OCI-LY1 (cell line): ENCODE measurements at regions not wholly inside any gene's neighbourhood (a gene's known extent, or its start where the extent isn't known, plus 50 kb on each side); places are given as distances from the start of the nearest gene placed in this dataset.

ENCODE experiments used
- H2AFZ ChIP-seq: fragments of 200-600 bp; sonication (generic), shearing (Covaris generic); 2 replicates; pipeline ENCODE4 v1.6.0; 2014; ENCODE audit warnings: antibody characterized with exemption, mild to moderate bottlenecking, low read length
- H3F3A ChIP-seq: fragments of 200-600 bp; sonication (generic), shearing (Covaris generic); 2 replicates; pipeline ENCODE4 v1.6.0; 2014; ENCODE audit warnings: mild to moderate bottlenecking, antibody characterized with exemption, low read length, moderate library complexity; ENCODE audit not compliant: insufficient read depth
- H3K27ac ChIP-seq: fragments of 200-600 bp; sonication (generic); 2 replicates; pipeline ENCODE4 v1.5.1; 2014; ENCODE audit warnings: low read length, mixed run types, mild to moderate bottlenecking, low read depth; ENCODE audit not compliant: poor library complexity, severe bottlenecking
- H3K27me3 ChIP-seq: fragments of 200-600 bp; sonication (generic); 2 replicates; pipeline ENCODE4 v1.6.0; 2014; ENCODE audit warnings: antibody characterized with exemption, mild to moderate bottlenecking, low read length, moderate library complexity; ENCODE audit not compliant: insufficient read depth
- H3K36me3 ChIP-seq: fragments of 200-600 bp; sonication (generic); 2 replicates; pipeline ENCODE4 v1.6.1; 2014; ENCODE audit warnings: mild to moderate bottlenecking, antibody characterized with exemption, low read length, moderate library complexity, mixed read lengths; ENCODE audit not compliant: insufficient read depth
- H3K4me1 ChIP-seq: fragments of 200-600 bp; sonication (generic); 2 replicates; pipeline ENCODE4 v1.5.1; 2014; ENCODE audit warnings: mild to moderate bottlenecking, low read length, moderate library complexity; ENCODE audit not compliant: insufficient read depth, severe bottlenecking
- H3K4me2 ChIP-seq: fragments of 200-600 bp; sonication (generic), shearing (Covaris generic); 2 replicates; pipeline ENCODE4 v1.6.1; 2014; ENCODE audit warnings: low read length
- H3K4me3 ChIP-seq: fragments of 200-600 bp; sonication (generic); 2 replicates; pipeline ENCODE4 v1.5.1; 2014; ENCODE audit warnings: low read length, low read depth, mild to moderate bottlenecking, mixed read lengths; ENCODE audit not compliant: poor library complexity, severe bottlenecking
- H3K79me2 ChIP-seq: fragments of 200-600 bp; shearing (Covaris generic); 2 replicates; pipeline ENCODE4 v1.6.1; 2016; ENCODE audit warnings: mixed run types, low read length, mixed read lengths; ENCODE audit not compliant: insufficient read depth
- H3K9ac ChIP-seq: fragments of 200-600 bp; sonication (generic), shearing (Covaris generic); 2 replicates; pipeline ENCODE4 v1.6.1; 2014; ENCODE audit warnings: mild to moderate bottlenecking, low read length, mixed read lengths
- H3K9me2 ChIP-seq: fragments of 200-600 bp; sonication (generic), shearing (Covaris generic); 2 replicates; pipeline ENCODE4 v1.6.1; 2014; ENCODE audit warnings: low read depth, mild to moderate bottlenecking, low read length, mixed read lengths
- H3K9me3 ChIP-seq: fragments of 200-600 bp; shearing (Covaris generic); 2 replicates; pipeline ENCODE4 v1.6.1; 2014; ENCODE audit warnings: low read length, mixed read lengths
- H4K20me1 ChIP-seq: fragments of 200-600 bp; sonication (generic), shearing (Covaris generic); 2 replicates; pipeline ENCODE4 v1.6.0; 2016; ENCODE audit warnings: mild to moderate bottlenecking, low read length; ENCODE audit not compliant: insufficient read depth
- CTCF ChIP-seq: fragments of 200-600 bp; sonication (generic), shearing (Covaris generic); IDR thresholded peaks from 2 replicates; pipeline ENCODE4 v1.5.1; 2017; ENCODE audit warnings: mild to moderate bottlenecking, antibody characterized with exemption, low read length, moderate library complexity, mixed read lengths
- EZH2 ChIP-seq: fragments of 200-600 bp; sonication (generic), shearing (Covaris generic); IDR thresholded peaks from 2 replicates; pipeline ENCODE4 v1.8.0; 2017; ENCODE audit warnings: borderline replicate concordance, mixed run types, mild to moderate bottlenecking, antibody characterized with exemption, low read length, moderate library complexity, mixed read lengths

GRCh38 chr4:188299161-188299560 is 159.9 kb downstream of the TRIML1 start:
- Histone ChIP-seq H3F3A (no peaks in the 10 kb centered on the region), H3K27me3 (0 out of 2 replicates have a peak, but pooled peaks cover 5% of the 10 kb centered on the region)

GRCh38 chr4:188300385-188300784 is 161.1 kb downstream of the TRIML1 start:
- no peaks in the 10 kb centered on the region for H4K20me1 ChIP-seq
- H3K9ac ChIP-seq: no peak overlapping the region
- H3K27ac ChIP-seq: no peak overlapping the region
- H3F3A ChIP-seq: no peaks in the 10 kb centered on the region
- TF ChIP-seq EZH2 (no peak), CTCF (no peak)
- no peak overlapping the region for H3K4me3 ChIP-seq
- H2AFZ ChIP-seq: no peak overlapping the region
- no peaks in the 10 kb centered on the region for H3K79me2 ChIP-seq
- H3K4me1 ChIP-seq: no peaks in the 10 kb centered on the region
- H3K9me3 ChIP-seq: no peaks in the 10 kb centered on the region
- H3K4me2 ChIP-seq: no peak overlapping the region
- 0 out of 2 replicates have a peak, but pooled peaks cover 5% of the 10 kb centered on the region for H3K27me3 ChIP-seq
- H3K9me2 ChIP-seq: no peaks in the 10 kb centered on the region
- H3K36me3 ChIP-seq: no peaks in the 10 kb centered on the region

More at GRCh38 chr4:188299161-188299560, 159.9 kb downstream of the TRIML1 start:
- no peaks in the 10 kb centered on the region for H3K9me3 ChIP-seq
- H3K79me2 ChIP-seq: no peaks in the 10 kb centered on the region
- no peaks in the 10 kb centered on the region for H3K4me1 ChIP-seq
- no peak overlapping the region for H2AFZ ChIP-seq
- no peaks in the 10 kb centered on the region for H3K9me2 ChIP-seq
- TF ChIP-seq EZH2: no peak
- TF ChIP-seq CTCF: no peak
- no peak overlapping the region for H3K4me2 ChIP-seq
- no peaks in the 10 kb centered on the region for H4K20me1 ChIP-seq
- H3K36me3 ChIP-seq: no peaks in the 10 kb centered on the region
- H3K27ac ChIP-seq: no peak overlapping the region
- no peak overlapping the region for H3K4me3 ChIP-seq
- H3K9ac ChIP-seq: no peak overlapping the region

DNA sequence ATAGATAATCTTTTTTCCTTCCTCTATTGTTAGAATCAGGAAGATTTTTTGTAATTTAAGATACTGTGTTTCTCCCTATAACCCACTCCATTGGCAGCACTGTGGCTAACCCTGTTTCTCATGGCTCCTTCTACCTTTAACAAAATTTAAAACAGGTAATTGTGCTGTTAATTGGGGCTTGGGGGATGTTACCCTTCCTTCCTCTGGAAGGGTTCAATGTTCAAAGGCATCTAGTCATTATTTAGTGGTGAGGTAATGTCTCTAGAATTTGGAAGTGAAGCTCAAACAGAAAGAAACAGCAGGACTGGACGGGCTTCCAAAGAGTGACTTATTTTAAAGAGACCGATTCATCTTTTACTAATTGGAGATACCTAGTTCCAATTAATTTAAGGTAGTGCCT is 166.4 kb downstream of the TRIML1 start:
- Histone ChIP-seq H2AFZ (no peak overlapping the region), H3K9ac (no peak overlapping the region), H3F3A (no peaks in the 10 kb centered on the region), H3K9me3 (no peaks in the 10 kb centered on the region), H3K9me2 (no peaks in the 10 kb centered on the region), H3K27ac (no peak overlapping the region), H3K79me2 (no peaks in the 10 kb centered on the region), H4K20me1 (no peaks in the 10 kb centered on the region), H3K4me2 (no peak overlapping the region), H3K4me1 (no peaks in the 10 kb centered on the region), H3K27me3 (no peaks in the 10 kb centered on the region), H3K36me3 (no peaks in the 10 kb centered on the region), H3K4me3 (no peak overlapping the region)
- TF ChIP-seq EZH2: no peak
- TF ChIP-seq CTCF: no peak
